ENCODE measurements at regions not wholly inside any gene's neighbourhood (a gene's known extent, or its start where the extent isn't known, plus 50 kb on each side); places are given as distances from the start of the nearest gene placed in this dataset.
"Not testable (repeated sequence)": the region's sequence is repeated elsewhere in the genome, so short reads cannot be mapped to it uniquely, and the experiment has no call there.

DNA sequence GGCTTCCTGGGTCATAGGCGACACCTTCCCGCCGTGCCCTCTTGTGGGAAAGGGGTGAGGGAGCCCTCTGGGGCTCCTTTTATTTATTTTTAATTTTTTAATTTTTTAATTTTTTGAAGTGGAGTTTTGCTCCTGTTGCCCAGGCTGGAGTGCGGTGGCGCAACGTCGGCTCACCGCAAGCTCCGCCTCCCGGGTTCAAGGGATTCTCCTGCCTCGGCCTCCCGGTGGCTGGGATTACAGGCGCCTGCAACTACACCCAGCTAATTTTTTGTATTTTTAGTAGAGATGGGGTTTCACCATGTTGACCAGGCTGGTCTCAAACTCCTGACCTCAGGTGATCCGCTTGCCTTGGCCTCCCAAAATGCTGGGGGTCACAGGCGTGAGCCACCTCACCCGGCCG, 49.9 kb upstream of the ELFN1 start:
- H3K27ac Mint-ChIP-seq; CTCF ChIA-PET (ENCODE audit: partially characterized antibody); DNase-seq; H3K36me3 Mint-ChIP-seq; H3K4me1 ChIP-seq (ENCODE audit: insufficient read depth, low read length); H3K36me3 ChIP-seq (ENCODE audit: insufficient read depth, low read length); H3K27me3 ChIP-seq (ENCODE audit: insufficient read depth, low read length); H3K9me3 Mint-ChIP-seq; intact Hi-C loops (cut with micrococcal nuclease); H3K4me3 ChIP-seq (ENCODE audit: low read length in 2 of 2); H3K27me3 Mint-ChIP-seq; POLR2A ChIA-PET (ENCODE audit: partially characterized antibody); H3K9me3 ChIP-seq (ENCODE audit: control insufficient read depth in 1 of 2, low read length in 2 of 2); H3K27ac ChIP-seq (ENCODE audit: low read depth, low read length); H3K4me1 Mint-ChIP-seq; H3K4me3 Mint-ChIP-seq: not testable (repeated sequence)

GRCh38 chr7:1619152-1620079, 49.6 kb upstream of the PSMG3 start:
- CTCF ChIA-PET (ENCODE audit: partially characterized antibody): no interaction called here
- no peak for DNase-seq
- H3K9me3 ChIP-seq (ENCODE audit: control insufficient read depth in 1 of 2, low read length in 2 of 2): no peaks in the 10 kb centered on the region
- Mint-ChIP-seq H3K36me3 (no peaks in the 10 kb centered on the region), H3K4me3 (peak overlapping the region in 2 of 8 donors; percentile 63 to 67), H3K27me3 (no peaks in the 10 kb centered on the region), H3K4me1 (peaks cover 0 to 1% (median 0%) of the 10 kb centered on the region in 4 donors), H3K9me3 (no peaks in the 10 kb centered on the region), H3K27ac (peak overlapping the region in 1 of 7 donors; percentile 42)
- no peak overlapping the region for H3K4me3 ChIP-seq (ENCODE audit: low read length in 2 of 2)
- H3K27ac ChIP-seq (ENCODE audit: low read depth, low read length): no peak overlapping the region
- no peaks in the 10 kb centered on the region for H3K27me3 ChIP-seq (ENCODE audit: insufficient read depth, low read length)
- POLR2A ChIA-PET (ENCODE audit: partially characterized antibody): no interaction called here
- intact Hi-C loops (cut with micrococcal nuclease): no loop called here
- H3K4me1 ChIP-seq (ENCODE audit: insufficient read depth, low read length): no peaks in the 10 kb centered on the region
- H3K36me3 ChIP-seq (ENCODE audit: insufficient read depth, low read length): no peaks in the 10 kb centered on the region
